ENCODE measurements at regions not wholly inside any gene's neighbourhood (a gene's known extent, or its start where the extent isn't known, plus 50 kb on each side); places are given as distances from the start of the nearest gene placed in this dataset.
A peak's percentile ranks its signal among the peaks of the same experiment; 100 is the strongest.

- Histone ChIP-seq H3K4me3 (no peak overlapping the region), H3K27ac (no peak overlapping the region), H3K4me1 (ENCODE audit: low read depth) (no peaks in the 10 kb centered on the region), H3K36me3 (no peaks in the 10 kb centered on the region), H3K27me3 (no peaks in the 10 kb centered on the region), H3K9me3 (ENCODE audit: low read depth) (no peaks in the 10 kb centered on the region)
- TF ChIP-seq, protein P1, sequence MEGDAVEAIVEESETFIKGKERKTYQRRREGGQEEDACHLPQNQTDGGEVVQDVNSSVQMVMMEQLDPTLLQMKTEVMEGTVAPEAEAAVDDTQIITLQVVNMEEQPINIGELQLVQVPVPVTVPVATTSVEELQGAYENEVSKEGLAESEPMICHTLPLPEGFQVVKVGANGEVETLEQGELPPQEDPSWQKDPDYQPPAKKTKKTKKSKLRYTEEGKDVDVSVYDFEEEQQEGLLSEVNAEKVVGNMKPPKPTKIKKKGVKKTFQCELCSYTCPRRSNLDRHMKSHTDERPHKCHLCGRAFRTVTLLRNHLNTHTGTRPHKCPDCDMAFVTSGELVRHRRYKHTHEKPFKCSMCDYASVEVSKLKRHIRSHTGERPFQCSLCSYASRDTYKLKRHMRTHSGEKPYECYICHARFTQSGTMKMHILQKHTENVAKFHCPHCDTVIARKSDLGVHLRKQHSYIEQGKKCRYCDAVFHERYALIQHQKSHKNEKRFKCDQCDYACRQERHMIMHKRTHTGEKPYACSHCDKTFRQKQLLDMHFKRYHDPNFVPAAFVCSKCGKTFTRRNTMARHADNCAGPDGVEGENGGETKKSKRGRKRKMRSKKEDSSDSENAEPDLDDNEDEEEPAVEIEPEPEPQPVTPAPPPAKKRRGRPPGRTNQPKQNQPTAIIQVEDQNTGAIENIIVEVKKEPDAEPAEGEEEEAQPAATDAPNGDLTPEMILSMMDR (IDR thresholded peaks at IDR 0.05; ENCODE audit: low read depth, low read length), result no peak
- no peak for DNase-seq (ENCODE audit: low read depth in 1 of 2, low spot score in 1 of 2)
Measured at GRCh38 chr6:156379392-156380289, 397.5 kb upstream of the ARID1B start.

DNA sequence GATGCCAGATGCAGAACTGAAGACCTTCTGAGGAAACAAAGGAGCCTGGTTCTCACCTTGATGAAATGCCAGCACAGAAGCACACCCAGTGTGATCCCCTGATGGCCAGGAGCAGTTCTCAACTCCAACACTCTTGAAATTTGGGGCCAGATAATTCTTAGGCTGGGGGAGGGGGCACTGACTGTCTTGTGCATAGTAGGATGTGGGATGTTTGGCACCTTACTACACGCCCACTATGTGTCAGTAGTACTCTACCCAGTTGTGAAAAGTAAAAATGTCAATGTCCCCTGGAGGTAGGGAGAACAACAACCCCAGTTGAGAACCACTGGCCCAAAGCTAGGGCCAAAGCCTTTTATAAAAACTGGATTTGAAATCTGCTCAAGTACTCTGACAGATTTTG is 398.3 kb upstream of the ARID1B start:
- H3K4me1 ChIP-seq (ENCODE audit: low read depth), result no peaks in the 10 kb centered on the region
- no peaks in the 10 kb centered on the region for H3K9me3 ChIP-seq (ENCODE audit: low read depth)
- no peaks in the 10 kb centered on the region for H3K36me3 ChIP-seq
- H3K27ac ChIP-seq, result no peak overlapping the region
- TF ChIP-seq, protein P1 (IDR thresholded peaks at IDR 0.05; ENCODE audit: low read depth, low read length), result no peak
- H3K27me3 ChIP-seq, result no peaks in the 10 kb centered on the region
- no peak for DNase-seq (ENCODE audit: low read depth in 1 of 2, low spot score in 1 of 2)
- no peak overlapping the region for H3K4me3 ChIP-seq

GRCh38 chr6:156376091-156376490 is 401.1 kb upstream of the ARID1B start:
- no peak for DNase-seq (ENCODE audit: low read depth in 1 of 2, low spot score in 1 of 2)
- Histone ChIP-seq H3K9me3 (ENCODE audit: low read depth) (no peaks in the 10 kb centered on the region), H3K36me3 (no peaks in the 10 kb centered on the region), H3K27me3 (no peaks in the 10 kb centered on the region), H3K27ac (no peak overlapping the region), H3K4me3 (no peak overlapping the region), H3K4me1 (ENCODE audit: low read depth) (no peaks in the 10 kb centered on the region)
- TF ChIP-seq, protein P1 (IDR thresholded peaks at IDR 0.05; ENCODE audit: low read depth, low read length), result no peak

DNA sequence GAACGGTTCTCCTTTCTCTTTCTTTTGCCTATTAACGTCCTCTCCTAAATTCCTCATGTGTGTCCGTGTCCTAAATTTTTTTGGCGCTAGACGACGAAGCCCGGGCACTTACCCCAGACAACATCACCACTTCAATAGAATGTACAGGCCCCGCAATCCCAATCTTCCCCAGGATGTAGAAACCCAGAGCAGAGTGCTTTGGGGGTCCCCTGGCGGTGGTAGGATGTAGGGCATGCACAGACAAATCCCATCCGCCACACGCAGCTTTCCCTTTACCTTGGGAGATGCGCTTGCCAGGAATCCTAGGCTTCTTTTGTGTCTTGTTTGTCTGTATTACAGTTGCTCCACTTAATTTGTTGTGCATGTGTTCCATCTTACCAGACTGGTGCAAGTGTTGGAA is 417.3 kb upstream of the ARID1B start:
- no peaks in the 10 kb centered on the region for H3K4me1 ChIP-seq (ENCODE audit: low read depth)
- no peaks in the 10 kb centered on the region for H3K9me3 ChIP-seq (ENCODE audit: low read depth)
- DNase-seq (ENCODE audit: low read depth in 1 of 2, low spot score in 1 of 2), result peak in 1 of 2 donors; percentile 8
- TF ChIP-seq, protein P1 (IDR thresholded peaks at IDR 0.05; ENCODE audit: low read depth, low read length), result no peak
- no peaks in the 10 kb centered on the region for H3K36me3 ChIP-seq
- H3K4me3 ChIP-seq, result no peak overlapping the region
- no peaks in the 10 kb centered on the region for H3K27me3 ChIP-seq
- no peak overlapping the region for H3K27ac ChIP-seq

DNA sequence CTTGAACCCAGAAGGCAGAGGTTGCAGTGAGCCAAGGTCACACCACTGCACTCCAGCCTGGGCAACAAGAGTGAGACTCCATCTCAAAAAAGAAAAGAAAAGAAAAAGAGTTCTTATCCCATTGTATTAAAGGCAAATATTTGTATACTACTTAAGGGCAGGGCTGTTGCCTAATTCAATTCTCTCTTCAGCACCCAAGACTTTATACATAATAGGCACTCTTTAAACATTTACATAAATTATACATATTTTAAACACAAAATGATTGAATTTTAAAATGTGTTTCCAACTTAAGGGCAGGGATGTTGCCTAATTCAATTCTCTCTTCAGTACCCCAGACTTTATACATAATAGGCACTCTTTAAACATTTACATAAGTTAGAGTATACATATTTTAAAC is 424.3 kb upstream of the ARID1B start:
- Histone ChIP-seq H3K27me3 (no peaks in the 10 kb centered on the region), H3K4me3 (no peak overlapping the region), H3K9me3 (ENCODE audit: low read depth) (no peaks in the 10 kb centered on the region), H3K27ac (no peak overlapping the region), H3K4me1 (ENCODE audit: low read depth) (no peaks in the 10 kb centered on the region), H3K36me3 (no peaks in the 10 kb centered on the region)
- no peak for DNase-seq (ENCODE audit: low read depth in 1 of 2, low spot score in 1 of 2)
- TF ChIP-seq, protein P1 (IDR thresholded peaks at IDR 0.05; ENCODE audit: low read depth, low read length), result no peak
